ENCODE measurements at regions not wholly inside any gene's neighbourhood (a gene's known extent, or its start where the extent isn't known, plus 50 kb on each side); places are given as distances from the start of the nearest gene placed in this dataset.

DNA sequence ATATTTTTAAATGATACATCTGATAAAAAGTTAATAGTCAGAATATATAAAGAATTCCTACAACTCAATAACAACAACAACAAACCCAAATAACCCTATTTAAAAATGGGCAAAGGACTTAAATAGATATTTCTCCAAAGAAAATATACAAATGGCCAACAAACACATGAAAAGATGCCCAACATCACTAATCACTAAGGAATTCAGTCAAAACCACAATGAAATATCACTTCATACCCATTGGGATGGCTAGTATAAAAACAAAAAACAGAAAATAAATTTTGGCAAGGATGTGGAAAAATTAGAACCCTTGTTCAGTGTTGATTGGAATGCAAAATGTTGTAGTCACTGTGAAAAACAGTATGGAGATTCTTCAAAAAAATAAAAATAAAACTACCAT is 184.8 kb upstream of the RAB4A start:
- no peaks in the 10 kb centered on the region for H3K9me3 ChIP-seq (ENCODE audit: insufficient read depth, low read depth)
- no peaks in the 10 kb centered on the region for H4K20me1 ChIP-seq (ENCODE audit: insufficient read depth)
- no peak overlapping the region for H2AFZ ChIP-seq
- H3K4me1 ChIP-seq (replicated peaks; ENCODE audit: insufficient read depth): no peaks in the 10 kb centered on the region
- intact Hi-C loops (cut with micrococcal nuclease; ENCODE audit: unreplicated experiment): no loop called here
- ChIA-PET POLR2A (ENCODE audit: unreplicated experiment) (no interaction called here), CTCF (interaction anchor here (0.5 kb wide), 1 partner anchor 1543 kb away, joined by 3 read pairs; no protein-coding TSS in a partner anchor)
- no peak for TF ChIP-seq EZH2 (IDR thresholded peaks at IDR 0.05; ENCODE audit: low read depth)
- TF ChIP-seq, protein P1, sequence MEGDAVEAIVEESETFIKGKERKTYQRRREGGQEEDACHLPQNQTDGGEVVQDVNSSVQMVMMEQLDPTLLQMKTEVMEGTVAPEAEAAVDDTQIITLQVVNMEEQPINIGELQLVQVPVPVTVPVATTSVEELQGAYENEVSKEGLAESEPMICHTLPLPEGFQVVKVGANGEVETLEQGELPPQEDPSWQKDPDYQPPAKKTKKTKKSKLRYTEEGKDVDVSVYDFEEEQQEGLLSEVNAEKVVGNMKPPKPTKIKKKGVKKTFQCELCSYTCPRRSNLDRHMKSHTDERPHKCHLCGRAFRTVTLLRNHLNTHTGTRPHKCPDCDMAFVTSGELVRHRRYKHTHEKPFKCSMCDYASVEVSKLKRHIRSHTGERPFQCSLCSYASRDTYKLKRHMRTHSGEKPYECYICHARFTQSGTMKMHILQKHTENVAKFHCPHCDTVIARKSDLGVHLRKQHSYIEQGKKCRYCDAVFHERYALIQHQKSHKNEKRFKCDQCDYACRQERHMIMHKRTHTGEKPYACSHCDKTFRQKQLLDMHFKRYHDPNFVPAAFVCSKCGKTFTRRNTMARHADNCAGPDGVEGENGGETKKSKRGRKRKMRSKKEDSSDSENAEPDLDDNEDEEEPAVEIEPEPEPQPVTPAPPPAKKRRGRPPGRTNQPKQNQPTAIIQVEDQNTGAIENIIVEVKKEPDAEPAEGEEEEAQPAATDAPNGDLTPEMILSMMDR (conservative IDR thresholded peaks at IDR 0.05): no peak
- H3K36me3 ChIP-seq (ENCODE audit: low read depth): no peaks in the 10 kb centered on the region
- H3K4me2 ChIP-seq: no peak overlapping the region
- no peak for DNase-seq
- no peak overlapping the region for H3K27ac ChIP-seq
- H3K4me3 ChIP-seq: no peak overlapping the region
- H3F3A ChIP-seq (ENCODE audit: insufficient read depth, low read depth): no peaks in the 10 kb centered on the region
- H3K27me3 ChIP-seq (ENCODE audit: insufficient read depth, low read depth): peaks cover 30% of the 10 kb centered on the region
- no peaks in the 10 kb centered on the region for H3K79me2 ChIP-seq (ENCODE audit: low read depth)
- H3K9me2 ChIP-seq (ENCODE audit: insufficient read depth): no peaks in the 10 kb centered on the region
- BruUV-seq (replicated peaks): no TSS peak

- ChIA-PET POLR2A (ENCODE audit: unreplicated experiment) (no interaction called here), CTCF (no interaction called here)
- DNase-seq: no peak
- H3K27ac ChIP-seq: no peak overlapping the region
- H3K79me2 ChIP-seq (ENCODE audit: low read depth): no peaks in the 10 kb centered on the region
- TF ChIP-seq, protein P1 (conservative IDR thresholded peaks at IDR 0.05): no peak
- TF ChIP-seq EZH2 (IDR thresholded peaks at IDR 0.05; ENCODE audit: low read depth): no peak
- BruUV-seq (replicated peaks): no TSS peak
- no peaks in the 10 kb centered on the region for H3K36me3 ChIP-seq (ENCODE audit: low read depth)
- no peaks in the 10 kb centered on the region for H3K9me2 ChIP-seq (ENCODE audit: insufficient read depth)
- no peak overlapping the region for H3K4me2 ChIP-seq
- intact Hi-C loops (cut with micrococcal nuclease; ENCODE audit: unreplicated experiment): no loop called here
- H2AFZ ChIP-seq: no peak overlapping the region
- no peaks in the 10 kb centered on the region for H3K4me1 ChIP-seq (replicated peaks; ENCODE audit: insufficient read depth)
- peaks cover 25% of the 10 kb centered on the region for H3K27me3 ChIP-seq (ENCODE audit: insufficient read depth, low read depth)
- no peak overlapping the region for H3K4me3 ChIP-seq
- no peaks in the 10 kb centered on the region for H4K20me1 ChIP-seq (ENCODE audit: insufficient read depth)
- H3F3A ChIP-seq (ENCODE audit: insufficient read depth, low read depth): no peaks in the 10 kb centered on the region
- H3K9me3 ChIP-seq (ENCODE audit: insufficient read depth, low read depth): no peaks in the 10 kb centered on the region
These were observed 184.2 kb upstream of the RAB4A start for GRCh38 chr1:229086686-229087085.

- Histone ChIP-seq H3K4me1 (replicated peaks; ENCODE audit: insufficient read depth) (no peaks in the 10 kb centered on the region), H3F3A (ENCODE audit: insufficient read depth, low read depth) (no peaks in the 10 kb centered on the region), H3K36me3 (ENCODE audit: low read depth) (no peaks in the 10 kb centered on the region), H3K9me2 (ENCODE audit: insufficient read depth) (no peaks in the 10 kb centered on the region), H2AFZ (no peak overlapping the region), H3K9me3 (ENCODE audit: insufficient read depth, low read depth) (no peaks in the 10 kb centered on the region), H3K79me2 (ENCODE audit: low read depth) (no peaks in the 10 kb centered on the region), H3K27me3 (ENCODE audit: insufficient read depth, low read depth) (peaks cover 24% of the 10 kb centered on the region), H4K20me1 (ENCODE audit: insufficient read depth) (no peaks in the 10 kb centered on the region), H3K27ac (no peak overlapping the region), H3K4me3 (no peak overlapping the region), H3K4me2 (no peak overlapping the region)
- TF ChIP-seq, protein P1 (conservative IDR thresholded peaks at IDR 0.05): no peak
- no peak for TF ChIP-seq EZH2 (IDR thresholded peaks at IDR 0.05; ENCODE audit: low read depth)
- intact Hi-C loops (cut with micrococcal nuclease; ENCODE audit: unreplicated experiment): no loop called here
- BruUV-seq (replicated peaks): no TSS peak
- DNase-seq: no peak
- POLR2A ChIA-PET (ENCODE audit: unreplicated experiment): no interaction called here
- CTCF ChIA-PET: no interaction called here
These were observed 183.6 kb upstream of the RAB4A start for GRCh38 chr1:229087339-229087738.

All from PC-9 (cell line).